Mesenchymal stem cell (in vitro differentiated cells and primary cell): ENCODE measurements at regions not wholly inside any gene's neighbourhood (a gene's known extent, or its start where the extent isn't known, plus 50 kb on each side); places are given as distances from the start of the nearest gene placed in this dataset.
"Not testable (repeated sequence)": the region's sequence is repeated elsewhere in the genome, so short reads cannot be mapped to it uniquely, and the experiment has no call there.

Source experiments
- DNase-seq: peaks from one replicate; pipeline ENCODE4 v3.0.0-alpha.2; 2013
- H2AFZ ChIP-seq: one replicate; pipeline ENCODE4 v1.6.1; 2013; ENCODE audit warnings: low read depth, mild to moderate bottlenecking, control low read depth, inconsistent platforms, low read length, moderate library complexity
- H2AK5ac ChIP-seq: 2 replicates; pipeline ENCODE4 v1.6.1; 2013; ENCODE audit warnings: low read length, moderate library complexity, mild to moderate bottlenecking, inconsistent platforms; ENCODE audit not compliant: severe bottlenecking
- H2BK120ac ChIP-seq: one replicate; pipeline ENCODE4 v1.6.1; 2013; ENCODE audit warnings: low read depth, mild to moderate bottlenecking, inconsistent platforms, low read length, moderate library complexity
- H2BK12ac ChIP-seq, 2 experiments: one replicate each; pipeline ENCODE4 v1.6.1; 2013; ENCODE audit warnings: inconsistent platforms in 2 of 2, low read length in 2 of 2, mild to moderate bottlenecking in 2 of 2, moderate library complexity in 2 of 2, control low read depth in 1 of 2
- H2BK15ac ChIP-seq: one replicate; pipeline ENCODE4 v1.6.1; 2013; ENCODE audit warnings: mild to moderate bottlenecking, low read depth, inconsistent platforms; ENCODE audit not compliant: poor library complexity, severe bottlenecking
- H2BK5ac ChIP-seq: 2 replicates; pipeline ENCODE4 v1.6.1; 2013; ENCODE audit warnings: low read depth, mild to moderate bottlenecking, low read length, control low read depth, inconsistent platforms; ENCODE audit not compliant: poor library complexity, severe bottlenecking
- H3K14ac ChIP-seq, 2 experiments: one replicate each; pipeline ENCODE4 v1.6.1; 2013; ENCODE audit warnings: inconsistent platforms in 2 of 2, low read length in 2 of 2, control low read depth in 1 of 2, mild to moderate bottlenecking in 1 of 2, moderate library complexity in 1 of 2
- H3K18ac ChIP-seq, 2 experiments: one replicate each; pipeline ENCODE4 v1.6.1; 2013; ENCODE audit warnings: inconsistent platforms in 2 of 2, low read length in 2 of 2, control low read depth in 1 of 2, low read depth in 1 of 2, mild to moderate bottlenecking in 1 of 2
- H3K23ac ChIP-seq, 2 experiments: one replicate each; pipeline ENCODE4 v1.6.1; 2013; ENCODE audit warnings: inconsistent platforms in 2 of 2, low read length in 2 of 2, mild to moderate bottlenecking in 2 of 2, moderate library complexity in 2 of 2, control low read depth in 1 of 2
- H3K27ac ChIP-seq: 2 replicates; pipeline ENCODE4 v1.5.1; 2013; ENCODE audit warnings: mild to moderate bottlenecking, moderate library complexity, low read length, control low read depth, inconsistent platforms; ENCODE audit not compliant: poor library complexity, severe bottlenecking
- H3K27me3 ChIP-seq, 2 experiments: 2 replicates each; pipeline versions ENCODE4 v1.6.1 to v1.7.0; 2013; ENCODE audit warnings: low read length in 2 of 2, mild to moderate bottlenecking in 2 of 2, moderate library complexity in 2 of 2, control low read depth in 1 of 2, inconsistent platforms in 1 of 2; ENCODE audit not compliant: control insufficient read depth in 1 of 2, insufficient read depth in 1 of 2
- H3K36me3 ChIP-seq, 2 experiments: 2 replicates each; pipeline versions ENCODE4 v1.6.1 to v1.7.0; 2013; ENCODE audit warnings: low read length in 2 of 2, control low read depth in 1 of 2, inconsistent platforms in 1 of 2, low read depth in 1 of 2, mild to moderate bottlenecking in 1 of 2; ENCODE audit not compliant: insufficient read depth in 2 of 2, control insufficient read depth in 1 of 2
- H3K4ac ChIP-seq, 2 experiments: one replicate each; pipeline ENCODE4 v1.6.1; 2013; ENCODE audit warnings: inconsistent platforms in 2 of 2, low read length in 2 of 2, mild to moderate bottlenecking in 2 of 2, moderate library complexity in 2 of 2, control low read depth in 1 of 2, low read depth in 1 of 2
- H3K4me1 ChIP-seq: 2 replicates; pipeline ENCODE4 v1.6.1; 2013; ENCODE audit warnings: low read depth, low read length, control low read depth; ENCODE audit not compliant: control insufficient read depth, insufficient read depth
- H3K4me2 ChIP-seq: 2 replicates; pipeline ENCODE4 v1.6.1; 2013; ENCODE audit warnings: low read length, mild to moderate bottlenecking, inconsistent platforms; ENCODE audit not compliant: poor library complexity, severe bottlenecking
- H3K4me3 ChIP-seq, 2 experiments: 2 replicates each; pipeline versions ENCODE4 v1.5.1 to v1.7.0; 2013; ENCODE audit warnings: low read length in 2 of 2, mild to moderate bottlenecking in 2 of 2, control low read depth in 1 of 2, low read depth in 1 of 2; ENCODE audit not compliant: insufficient read depth in 1 of 2
- H3K79me1 ChIP-seq: replicated peaks from 2 replicates; pipeline ENCODE4 v1.6.1; 2013; ENCODE audit warnings: mild to moderate bottlenecking, control low read depth, low read length, inconsistent platforms; ENCODE audit not compliant: poor library complexity, severe bottlenecking
- H3K9ac ChIP-seq: 2 replicates; pipeline ENCODE4 v1.7.0; 2013; ENCODE audit warnings: mild to moderate bottlenecking, low read length, moderate library complexity
- H3K9me3 ChIP-seq: 2 replicates; pipeline ENCODE4 v1.7.0; 2013; ENCODE audit warnings: mild to moderate bottlenecking, low read length; ENCODE audit not compliant: control insufficient read depth
- H4K8ac ChIP-seq: one replicate; pipeline ENCODE4 v1.6.1; 2013; ENCODE audit warnings: inconsistent platforms, mild to moderate bottlenecking, low read length, moderate library complexity
- H4K91ac ChIP-seq: one replicate; pipeline ENCODE4 v1.6.1; 2013; ENCODE audit warnings: mild to moderate bottlenecking, low read length, inconsistent platforms
- WGBS: methylation state at CpG from one replicate; pipeline ENCODE4 v1.1.7; 2013; ENCODE audit warnings: mixed read lengths; 5-methylcytosine and 5-hydroxymethylcytosine counted together

- H2BK120ac ChIP-seq, H3K4me3 ChIP-seq, H3K36me3 ChIP-seq, H3K9me3 ChIP-seq, H3K4me1 ChIP-seq, H3K79me1 ChIP-seq, H2AK5ac ChIP-seq, H2BK5ac ChIP-seq, H4K8ac ChIP-seq, H3K9ac ChIP-seq, H3K27me3 ChIP-seq, H2BK15ac ChIP-seq, H3K4ac ChIP-seq, H3K14ac ChIP-seq, H2BK12ac ChIP-seq, H2AFZ ChIP-seq, H3K23ac ChIP-seq, H3K27ac ChIP-seq, H3K18ac ChIP-seq, H3K4me2 ChIP-seq, H4K91ac ChIP-seq: not testable (repeated sequence)
- WGBS = 49% methylated on average over 6 of the region's 7 CpGs
- DNase-seq = peak; percentile 57
Observed at GRCh38 chr4:118419626-118420025, 66.8 kb upstream of the PRSS12 start.

- not testable (repeated sequence) for H3K18ac ChIP-seq, H3K79me1 ChIP-seq, H2AK5ac ChIP-seq, H4K8ac ChIP-seq, H3K14ac ChIP-seq, H2AFZ ChIP-seq, H3K9ac ChIP-seq, H2BK12ac ChIP-seq, H2BK15ac ChIP-seq, H3K23ac ChIP-seq, H3K36me3 ChIP-seq, H2BK5ac ChIP-seq, H3K27ac ChIP-seq, H3K4me3 ChIP-seq, H2BK120ac ChIP-seq, H3K9me3 ChIP-seq, H3K27me3 ChIP-seq, H3K4me1 ChIP-seq, H4K91ac ChIP-seq, H3K4me2 ChIP-seq, H3K4ac ChIP-seq
- DNase-seq = peak; percentile 45
- WGBS = 0% methylated on average over 3 of the region's 5 CpGs
Observed at GRCh38 chr4:118424062-118424461, 71.3 kb upstream of the PRSS12 start.

GRCh38 chr4:118428881-118429280 lies 76.1 kb upstream of the PRSS12 start:
- H2AK5ac ChIP-seq, H2AFZ ChIP-seq, H3K18ac ChIP-seq, H3K79me1 ChIP-seq, H4K91ac ChIP-seq, DNase-seq, H3K4me2 ChIP-seq, H3K4me3 ChIP-seq, H2BK12ac ChIP-seq, H3K9ac ChIP-seq, H3K23ac ChIP-seq, H3K4me1 ChIP-seq, H3K27me3 ChIP-seq, H3K9me3 ChIP-seq, H2BK15ac ChIP-seq, H3K36me3 ChIP-seq, H3K27ac ChIP-seq, H4K8ac ChIP-seq, H3K4ac ChIP-seq, H2BK5ac ChIP-seq, H2BK120ac ChIP-seq, H3K14ac ChIP-seq: not testable (repeated sequence)
- no CpG with 5 or more reads among the region's 1 CpG for WGBS

GRCh38 chr4:118432359-118432758 lies 79.6 kb upstream of the PRSS12 start:
- not testable (repeated sequence) for H3K4ac ChIP-seq, H3K9me3 ChIP-seq, H4K8ac ChIP-seq, H3K27ac ChIP-seq, H4K91ac ChIP-seq, H2AK5ac ChIP-seq, H3K4me1 ChIP-seq, H3K18ac ChIP-seq, H3K23ac ChIP-seq, H2BK5ac ChIP-seq, H2AFZ ChIP-seq, H3K79me1 ChIP-seq, H3K14ac ChIP-seq, H2BK15ac ChIP-seq, H3K4me3 ChIP-seq, H3K9ac ChIP-seq, H2BK12ac ChIP-seq, H3K36me3 ChIP-seq, DNase-seq, H3K27me3 ChIP-seq, H3K4me2 ChIP-seq, H2BK120ac ChIP-seq
- WGBS = 60% methylated on average over 1 of the region's 5 CpGs
